HG02759 (cell line): ENCODE measurements at regions not wholly inside any gene's neighbourhood (a gene's known extent, or its start where the extent isn't known, plus 50 kb on each side); places are given as distances from the start of the nearest gene placed in this dataset.

ENCODE experiments used
- ATAC-seq: cut with Tn5 transposase; IDR thresholded peaks from one replicate; pipeline ENCODE4 v1.9.1; 2021; ENCODE audit warnings: mild to moderate bottlenecking, moderate library complexity; ENCODE audit not compliant: unreplicated experiment

DNA sequence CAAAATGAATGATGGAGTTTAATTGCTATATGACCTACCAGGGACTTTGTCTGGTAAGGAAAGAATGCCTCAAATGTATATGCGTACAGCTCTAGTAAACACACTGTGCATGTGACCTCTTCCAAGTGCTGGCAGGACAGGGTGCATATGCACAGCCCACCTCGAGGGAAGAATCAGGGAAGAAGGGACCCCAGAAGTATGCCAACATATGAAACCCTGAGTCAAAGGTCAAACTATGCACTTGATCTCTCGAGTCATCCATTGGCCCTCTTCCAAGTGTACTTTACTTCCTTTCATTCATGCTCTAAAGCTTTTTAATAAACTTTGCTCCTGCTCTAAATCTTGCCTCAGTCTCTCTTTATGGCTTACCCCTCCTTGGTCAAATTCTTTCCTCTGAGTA lies 804.6 kb upstream of the COX7C start:
- ATAC-seq, result no peak

DNA sequence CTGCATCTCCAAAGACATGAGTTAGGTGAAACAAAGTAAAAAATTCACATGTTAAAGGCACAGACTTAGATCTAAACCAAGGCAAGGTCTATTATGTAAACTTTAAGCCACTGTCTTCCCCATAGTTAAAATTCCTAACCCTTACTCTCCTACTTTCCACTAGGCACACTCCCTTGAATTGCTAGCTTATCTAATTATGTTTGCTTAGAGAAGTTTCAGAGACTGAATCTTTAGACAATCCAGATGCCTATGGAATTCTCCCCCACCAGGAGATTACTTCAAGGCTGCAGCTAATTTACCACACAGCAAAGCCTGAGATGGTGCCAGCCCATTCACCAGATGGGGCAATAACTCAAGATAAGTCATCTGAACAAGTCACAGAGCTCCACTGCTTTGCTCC lies 803.1 kb upstream of the COX7C start:
- no peak for ATAC-seq

DNA sequence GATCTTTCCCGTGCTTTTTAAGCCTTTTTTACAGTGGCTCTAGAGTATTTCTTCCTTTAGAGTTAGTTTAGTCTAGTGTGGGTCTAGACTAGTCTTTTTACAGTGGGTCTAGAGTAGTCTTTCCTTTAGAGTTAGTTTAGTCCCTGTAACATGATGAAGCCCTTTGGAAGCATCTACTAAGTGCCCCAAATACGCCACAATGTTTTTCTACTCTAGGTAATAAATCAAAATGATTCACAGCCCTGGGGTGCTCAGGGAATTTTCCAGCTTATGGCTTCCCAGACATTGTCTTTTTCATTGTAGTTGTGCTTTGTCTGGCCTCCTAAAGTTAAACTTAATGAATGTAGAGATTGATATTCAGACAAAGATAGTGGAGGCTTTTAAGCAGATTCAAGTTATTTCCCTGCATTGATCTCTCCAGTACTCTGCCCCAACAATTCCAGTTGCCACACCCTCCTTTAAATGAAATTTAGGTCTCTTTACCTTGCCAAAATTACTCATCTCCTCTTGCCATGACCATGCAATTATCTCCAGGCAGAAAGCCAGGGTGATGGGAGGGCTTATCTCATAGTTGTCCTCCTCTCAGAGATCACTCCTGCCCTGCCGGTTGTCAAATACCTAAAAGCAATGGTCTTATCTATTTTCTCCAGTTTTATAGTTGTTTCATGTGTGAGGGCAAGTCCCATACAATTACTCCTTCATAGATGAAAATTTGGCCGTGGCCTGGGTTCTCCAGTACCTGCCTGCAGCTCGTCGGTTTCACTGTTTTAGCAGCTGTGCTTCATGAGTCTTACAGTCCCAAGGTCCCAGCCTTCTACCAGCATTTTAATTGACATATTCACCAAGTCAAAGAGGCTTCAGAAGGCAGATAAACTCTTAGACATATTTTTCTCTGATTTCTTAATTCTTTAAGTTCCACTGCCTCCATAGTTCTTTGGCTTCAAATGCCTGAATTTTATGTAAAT lies 794.0 kb upstream of the COX7C start:
- ATAC-seq, result no peak

DNA sequence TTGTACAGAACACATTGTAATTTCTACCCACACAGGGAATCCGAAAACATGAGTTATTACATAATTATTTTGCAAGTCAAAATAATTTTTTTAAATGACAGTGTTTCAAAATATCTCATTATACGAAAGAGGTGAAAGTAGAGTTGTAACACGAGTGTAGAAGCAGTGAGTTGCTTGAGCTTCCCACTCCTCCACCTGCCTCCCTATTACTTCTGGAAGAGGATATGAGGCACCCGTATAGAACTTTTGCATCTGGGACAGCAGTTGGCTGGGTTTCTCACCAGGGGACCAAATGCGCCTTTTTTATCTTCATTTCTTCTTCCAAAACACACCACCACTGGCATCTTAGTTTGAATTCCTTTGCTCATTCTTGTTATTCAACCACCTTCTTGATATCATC lies 779.0 kb upstream of the COX7C start:
- ATAC-seq, result no peak

DNA sequence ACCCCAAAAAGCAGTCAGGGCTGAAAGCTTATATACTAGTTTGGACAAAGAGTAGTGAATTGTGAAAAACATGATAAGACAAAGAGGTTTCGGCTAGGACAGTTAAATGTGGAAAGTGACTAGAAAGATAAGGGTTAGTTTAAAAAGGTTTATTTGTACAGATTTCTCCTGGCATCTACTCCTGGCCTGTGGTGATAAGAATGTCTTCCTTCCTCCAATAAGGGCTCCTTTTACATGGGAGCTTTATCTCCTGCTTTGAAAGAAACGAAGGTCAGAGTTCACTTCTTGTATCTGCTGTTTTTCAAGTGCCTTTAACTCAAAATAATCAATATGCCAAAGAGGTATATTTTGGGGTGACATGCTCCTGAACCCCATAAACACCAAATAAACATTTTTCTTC lies 776.1 kb upstream of the COX7C start:
- no peak for ATAC-seq

DNA sequence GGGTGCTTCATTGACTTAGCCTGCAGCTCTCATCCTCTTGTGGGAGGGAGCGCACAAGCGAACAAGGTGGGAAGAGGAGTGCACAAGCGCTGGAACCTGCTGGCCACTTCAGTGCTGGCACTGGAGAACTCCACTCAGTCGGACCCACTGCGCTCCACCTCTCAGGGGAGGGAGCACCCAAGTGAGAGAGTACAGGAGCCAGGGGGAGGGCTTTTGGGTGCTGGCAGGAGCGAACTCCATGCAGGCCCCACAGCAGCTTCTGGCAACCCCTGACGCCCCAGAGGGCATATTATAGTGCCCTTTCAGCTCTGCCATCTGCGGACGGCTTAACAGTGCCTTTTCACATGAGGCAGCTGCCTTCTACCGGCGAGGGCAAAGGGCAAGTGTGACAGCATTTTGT lies 774.2 kb upstream of the COX7C start:
- ATAC-seq, result no peak

DNA sequence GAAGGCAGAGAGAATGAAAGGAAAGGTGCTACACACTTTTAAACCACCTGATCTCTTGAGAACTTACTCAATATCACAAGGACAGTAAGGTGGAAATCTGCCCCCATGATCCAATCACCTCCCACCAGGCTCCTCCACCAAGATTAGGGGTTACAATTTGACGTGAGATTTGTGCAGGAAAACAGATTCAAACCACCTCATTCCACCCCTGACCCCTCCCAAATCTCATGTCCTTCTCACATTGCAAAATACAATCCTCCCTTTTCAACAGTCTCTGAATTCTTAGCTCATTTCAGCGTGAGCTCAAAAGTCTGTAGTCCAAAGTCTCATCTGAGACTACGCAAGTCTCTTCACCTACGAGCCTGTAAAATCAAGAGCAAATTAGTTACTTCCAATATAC lies 768.3 kb upstream of the COX7C start:
- no peak for ATAC-seq

DNA sequence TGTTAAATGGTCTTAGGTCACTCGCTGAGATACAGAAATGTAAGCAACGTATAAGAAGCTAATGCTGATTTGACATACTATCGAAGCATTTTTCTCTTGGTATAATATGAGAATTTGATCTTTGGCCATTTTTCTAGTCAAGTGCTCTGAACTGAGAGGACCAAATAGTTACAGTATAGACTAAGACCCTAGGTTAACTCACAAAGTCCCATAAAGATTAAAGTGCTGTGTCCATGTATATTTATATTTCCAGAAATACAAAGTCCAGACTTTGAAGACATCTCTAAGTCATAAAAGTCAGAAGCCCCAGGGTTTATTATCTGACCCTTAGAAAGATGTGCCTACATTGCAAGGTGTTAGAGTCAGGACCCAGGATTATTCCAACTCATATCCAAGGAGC lies 752.4 kb upstream of the COX7C start:
- ATAC-seq, result no peak

DNA sequence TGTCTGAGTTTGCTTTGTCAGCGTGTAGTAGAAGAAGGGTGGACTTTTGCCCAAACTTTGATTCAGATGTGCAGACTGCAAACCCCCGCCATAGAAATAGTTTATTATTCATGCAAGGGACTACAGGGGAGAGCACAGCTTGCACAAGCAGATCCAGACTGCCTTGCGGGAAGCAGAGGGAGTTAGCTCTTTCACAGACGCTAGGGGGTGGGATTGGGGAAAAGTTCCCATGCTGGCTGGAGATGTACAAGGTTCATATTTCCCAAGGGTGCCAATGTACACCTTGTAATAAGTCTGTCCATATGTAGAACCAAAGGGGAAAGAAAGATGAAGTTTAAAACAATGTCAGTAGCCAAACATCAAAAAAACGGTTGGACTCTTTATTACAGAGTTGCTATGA lies 749.7 kb upstream of the COX7C start:
- ATAC-seq, result no peak

DNA sequence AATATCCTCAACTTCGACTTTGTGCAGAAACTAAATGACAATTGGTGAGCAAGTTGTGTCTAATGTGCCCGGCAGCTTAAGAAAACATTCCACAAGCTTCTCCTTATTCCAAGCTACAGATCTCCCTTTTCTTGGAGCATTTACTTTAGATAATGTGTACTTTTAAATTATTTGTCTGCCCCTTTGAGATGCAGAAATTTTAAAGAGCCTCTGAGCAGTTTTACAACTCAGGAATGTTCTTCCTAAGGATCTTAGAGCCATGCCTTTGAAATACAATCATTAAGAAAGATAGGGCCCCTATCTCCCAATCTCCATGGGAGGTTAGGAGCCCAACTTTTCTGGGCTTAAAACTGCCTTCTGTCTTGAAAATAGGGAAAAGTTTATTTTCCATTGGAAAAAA lies 723.7 kb upstream of the COX7C start:
- ATAC-seq, result no peak

DNA sequence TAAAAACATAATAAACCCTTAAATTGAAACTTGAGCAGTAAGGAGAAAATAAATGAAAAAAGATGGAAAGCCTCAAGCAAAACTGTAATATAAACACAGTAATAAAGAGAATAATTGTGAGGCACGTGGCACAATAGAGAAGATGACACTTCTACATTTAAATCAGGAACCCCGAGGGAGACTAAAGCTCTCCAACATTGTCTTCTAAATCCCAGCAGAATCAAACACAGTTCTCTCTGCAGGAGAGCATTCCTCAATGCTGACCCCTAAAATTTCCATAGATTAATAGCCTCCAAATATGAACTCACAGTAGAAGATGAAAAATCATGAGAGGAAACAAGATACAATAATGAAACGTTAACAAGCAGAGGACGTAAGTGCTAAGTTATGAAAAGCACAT lies 721.2 kb upstream of the COX7C start:
- ATAC-seq, result no peak

DNA sequence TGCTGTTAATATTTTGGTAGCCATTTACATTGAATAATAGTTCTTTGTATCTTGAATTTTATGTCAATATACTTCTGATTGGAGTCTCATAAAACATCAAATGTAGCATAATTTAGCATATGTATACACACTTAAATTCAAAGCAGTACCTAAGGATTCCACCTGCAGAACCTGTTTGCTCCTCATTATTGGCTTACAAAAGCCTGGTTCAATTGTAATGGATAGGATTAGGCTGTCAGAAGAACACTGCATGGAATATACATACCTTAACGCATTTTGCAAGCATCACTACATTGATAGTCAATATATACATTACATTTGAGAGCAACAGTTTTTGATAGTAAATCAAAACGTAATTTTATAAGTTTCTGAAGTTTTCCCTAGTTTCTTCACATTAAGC lies 711.3 kb upstream of the COX7C start:
- no peak for ATAC-seq

DNA sequence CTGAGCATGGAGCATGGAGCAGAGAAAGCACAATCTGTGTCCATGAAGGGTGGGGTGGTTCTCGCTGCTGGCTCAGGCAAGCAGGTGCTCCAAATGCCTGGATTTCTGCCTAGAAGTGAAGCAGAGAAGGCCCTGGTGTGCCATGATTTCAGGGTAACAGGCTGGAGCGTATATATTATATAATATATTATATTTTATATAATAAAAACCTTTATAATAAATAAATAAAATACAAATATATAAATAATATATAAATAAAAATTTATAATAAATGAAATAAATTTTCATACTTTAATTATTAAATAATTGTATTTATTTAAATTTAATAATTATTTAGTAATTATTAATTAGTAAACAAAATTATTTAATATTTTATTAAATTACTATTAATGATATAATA lies 707.4 kb upstream of the COX7C start:
- no peak for ATAC-seq

DNA sequence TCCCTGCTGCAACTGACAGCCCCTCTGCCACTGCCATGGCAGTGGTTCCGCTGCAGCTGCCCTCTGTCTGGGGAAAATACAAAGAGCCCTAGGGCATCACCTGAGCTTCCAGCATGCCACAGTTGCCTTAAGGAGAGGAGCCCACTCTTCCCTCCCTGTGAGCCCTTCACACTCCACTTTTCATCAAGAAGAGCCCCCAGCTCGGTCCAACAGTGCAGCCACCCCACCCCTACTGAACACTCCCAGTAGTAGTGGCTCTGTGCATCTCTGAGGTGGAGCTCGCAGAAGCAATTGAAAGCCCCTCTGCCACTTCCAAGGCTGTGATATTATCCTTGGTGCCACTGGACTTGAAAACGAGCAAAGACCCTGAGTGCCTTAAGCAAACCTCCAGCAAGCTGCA lies 696.8 kb upstream of the COX7C start:
- no peak for ATAC-seq

DNA sequence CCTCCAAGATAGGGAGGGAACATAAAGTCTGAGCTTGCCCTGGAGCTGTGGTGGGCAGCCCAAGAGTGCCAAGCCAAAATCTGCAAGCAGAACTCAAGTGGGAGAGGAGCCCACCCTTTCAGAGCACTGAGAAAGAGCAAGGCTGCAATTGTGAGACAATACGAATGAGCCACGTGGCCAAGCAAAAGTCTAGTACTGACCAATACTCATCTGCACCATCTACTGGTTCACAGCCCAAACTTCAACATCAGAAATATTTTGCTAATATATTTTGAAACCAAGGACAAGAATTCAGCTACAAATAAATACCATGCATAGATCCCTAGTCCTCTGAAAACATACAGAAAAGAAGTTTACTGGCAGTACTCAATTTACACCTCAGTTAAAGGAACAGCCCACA lies 696.2 kb upstream of the COX7C start:
- ATAC-seq, result no peak

DNA sequence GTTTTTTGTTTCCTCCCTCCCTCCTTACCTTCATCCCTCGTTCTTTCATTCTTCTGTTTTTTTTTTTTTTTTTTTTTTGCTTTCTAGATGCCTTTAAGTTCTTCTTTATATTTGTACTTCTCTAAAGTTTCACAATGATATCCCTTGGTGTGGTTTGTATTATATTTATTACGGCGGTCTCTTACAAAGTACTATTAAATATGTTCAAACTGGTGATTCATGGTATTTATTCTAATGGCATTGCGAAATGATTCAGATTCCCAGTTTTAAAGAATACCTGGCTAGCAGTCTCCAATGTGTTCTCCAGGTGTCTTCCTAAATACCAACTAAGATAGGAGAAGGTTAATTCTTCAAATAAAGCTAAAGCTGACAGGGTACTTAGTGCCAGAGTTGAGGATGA lies 690.1 kb upstream of the COX7C start:
- no peak for ATAC-seq

DNA sequence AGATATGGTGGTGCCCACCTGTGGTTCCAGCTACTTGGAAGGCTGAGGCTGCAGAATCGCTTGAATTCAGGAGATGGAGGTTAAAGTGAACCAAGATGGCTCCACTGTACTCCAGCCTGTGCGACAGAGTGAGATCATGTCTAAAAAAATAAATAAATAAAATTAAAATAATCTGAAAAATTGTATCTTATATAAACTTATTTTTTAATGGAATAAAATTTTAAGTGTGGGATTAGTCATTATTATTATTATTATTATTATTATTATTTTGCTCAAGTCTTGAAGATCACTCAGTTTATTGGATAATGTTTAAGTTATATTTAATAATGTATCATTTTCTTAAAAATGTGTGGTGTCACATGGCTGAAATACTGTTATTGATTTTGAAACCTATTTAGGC lies 688.0 kb upstream of the COX7C start:
- no peak for ATAC-seq

DNA sequence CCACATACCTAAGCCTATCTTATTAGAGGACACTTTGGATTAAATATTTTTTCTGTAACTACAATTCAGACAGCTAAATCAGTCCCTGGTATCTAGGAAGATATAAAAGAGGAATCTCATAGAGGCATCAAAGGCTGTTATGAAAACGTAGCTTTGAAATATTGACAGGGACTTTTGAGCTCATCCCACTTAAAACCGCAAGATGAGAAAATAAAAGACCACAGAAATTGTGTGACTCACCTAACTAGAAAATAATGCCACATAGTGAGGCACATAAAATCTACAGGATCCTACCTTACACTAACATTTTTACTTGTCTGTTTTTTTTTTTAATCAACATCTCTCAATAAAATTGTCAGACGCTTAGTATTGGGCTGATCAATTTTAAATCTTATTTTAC lies 686.5 kb upstream of the COX7C start:
- no peak for ATAC-seq

DNA sequence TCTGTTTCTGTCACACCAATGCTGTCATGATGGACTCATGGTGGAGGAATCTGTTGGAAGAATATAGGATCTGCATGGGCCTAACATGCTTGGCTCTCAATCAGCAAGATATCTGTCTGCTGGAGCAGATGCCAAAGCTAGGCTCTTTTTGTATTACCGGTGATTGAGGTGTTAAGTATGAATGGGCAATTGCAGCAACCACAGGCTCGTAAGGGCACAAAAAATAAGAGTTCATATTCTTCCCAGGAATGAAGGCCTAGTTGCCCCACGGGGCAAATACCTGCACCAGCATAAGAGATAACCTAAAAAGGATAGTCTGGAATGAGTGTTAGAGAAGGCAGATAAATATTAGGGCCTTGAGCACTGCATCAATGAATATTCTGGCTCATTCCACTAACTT lies 679.5 kb upstream of the COX7C start:
- ATAC-seq, result no peak

DNA sequence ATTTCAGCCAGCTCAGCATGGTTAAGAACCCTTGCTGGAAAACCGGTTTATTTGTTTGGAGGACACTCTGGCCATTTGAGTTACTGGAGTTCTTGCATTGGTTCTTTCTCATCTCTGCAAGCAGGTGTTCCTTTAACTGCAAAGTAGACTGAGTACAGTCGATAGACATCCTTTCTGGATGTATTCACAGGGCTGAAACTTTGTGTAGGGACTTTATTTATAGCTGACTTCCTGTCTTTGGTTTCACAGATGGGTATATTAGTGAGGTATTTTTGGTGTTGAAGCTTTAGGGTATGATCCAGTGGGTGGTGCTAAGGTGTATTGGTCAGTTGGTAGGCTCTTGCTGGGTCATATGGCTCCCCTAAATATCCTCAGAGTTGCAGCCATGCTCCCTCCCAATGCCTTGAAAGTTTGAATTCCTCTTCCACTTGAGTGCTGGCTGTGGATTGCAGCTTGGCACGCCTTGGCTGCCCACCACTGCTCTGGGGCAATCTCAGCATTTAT lies 666.0 kb upstream of the COX7C start:
- ATAC-seq, result no peak

DNA sequence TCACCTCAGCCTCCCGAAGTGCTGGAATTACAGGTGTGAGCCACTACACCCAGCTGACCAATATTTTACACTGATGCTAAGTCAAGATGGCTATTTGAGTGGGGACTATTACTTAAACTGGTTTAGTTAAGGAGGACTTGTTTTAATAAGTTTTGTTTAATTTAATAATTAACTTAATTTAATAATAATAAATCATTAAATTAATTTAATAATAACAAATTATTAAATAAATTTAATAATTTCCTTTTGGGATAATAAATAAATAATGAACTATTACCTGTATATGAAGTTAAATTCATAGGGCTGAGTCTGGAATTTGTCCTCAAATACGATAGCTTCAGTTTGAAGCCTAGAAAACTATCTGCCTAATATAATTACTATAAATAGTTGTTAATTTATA lies 665.1 kb upstream of the COX7C start:
- ATAC-seq, result no peak

DNA sequence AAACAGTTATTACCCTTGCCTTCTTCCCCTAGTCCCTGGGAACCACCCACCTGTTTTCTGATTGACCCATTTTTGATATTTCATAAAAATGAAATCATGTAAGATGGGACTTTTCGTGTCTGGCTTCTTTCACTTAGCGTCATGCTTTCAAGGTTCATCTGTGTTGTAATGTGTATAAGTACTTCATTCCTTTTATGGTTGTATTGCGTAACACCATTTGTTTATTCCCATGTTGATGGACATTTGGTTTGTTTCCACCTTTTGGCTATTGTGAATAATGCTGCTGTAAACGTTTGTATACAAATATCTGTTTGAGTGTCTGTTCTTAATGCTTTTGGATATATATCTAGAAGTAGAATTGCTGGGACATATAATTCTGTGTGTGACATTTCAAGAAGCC lies 650.1 kb upstream of the COX7C start:
- no peak for ATAC-seq

DNA sequence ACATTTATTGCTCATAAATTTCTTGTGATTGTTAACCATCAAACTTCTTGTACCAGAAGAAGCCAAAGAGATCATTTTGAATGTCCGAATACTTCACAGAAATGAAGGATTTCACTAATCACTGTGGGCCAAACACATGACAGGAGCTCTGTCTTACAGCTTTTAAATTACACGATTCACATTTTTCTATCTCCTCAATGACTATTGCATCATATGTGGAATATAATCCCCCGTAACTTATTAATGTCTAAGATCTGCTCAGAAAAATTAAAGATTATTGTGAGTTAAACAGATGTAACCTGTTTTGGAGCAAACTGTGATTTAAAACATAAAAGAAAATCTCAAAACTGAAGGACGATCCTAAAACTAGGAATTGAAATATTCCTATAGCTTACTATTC lies 645.2 kb upstream of the COX7C start:
- ATAC-seq, result no peak
